Osteoblast (primary cell): ENCODE measurements at regions not wholly inside any gene's neighbourhood (a gene's known extent, or its start where the extent isn't known, plus 50 kb on each side); places are given as distances from the start of the nearest gene placed in this dataset.
A peak's percentile ranks its signal among the peaks of the same experiment; 100 is the strongest.

Experiments used
- DNase-seq: peaks from one replicate; pipeline ENCODE4 v3.0.0; 2011; ENCODE audit warnings: low spot score, mixed read lengths; ENCODE audit not compliant: insufficient read length; ENCODE audit errors: missing footprints
- H2AFZ ChIP-seq: 2 replicates; pipeline ENCODE4 v1.6.0; 2011; ENCODE audit warnings: mild to moderate bottlenecking, low read length
- H3K27ac ChIP-seq: 2 replicates; pipeline ENCODE4 v1.5.1; 2011; ENCODE audit warnings: mild to moderate bottlenecking, low read depth, low read length, moderate library complexity
- H3K27me3 ChIP-seq: 2 replicates; pipeline ENCODE4 v1.6.0; 2012; ENCODE audit warnings: mild to moderate bottlenecking, control low read depth, inconsistent platforms, low read length, moderate library complexity; ENCODE audit not compliant: insufficient read depth
- H3K36me3 ChIP-seq: 2 replicates; pipeline ENCODE4 v1.5.1; 2011; ENCODE audit warnings: mild to moderate bottlenecking, low read length, control low read depth, moderate library complexity; ENCODE audit not compliant: insufficient read depth
- H3K4me1 ChIP-seq: 2 replicates; pipeline ENCODE4 v1.5.1; 2011; ENCODE audit warnings: mild to moderate bottlenecking, low read length, control low read depth, moderate library complexity; ENCODE audit not compliant: insufficient read depth
- H3K4me2 ChIP-seq: 2 replicates; pipeline ENCODE4 v1.6.0; 2011; ENCODE audit warnings: mild to moderate bottlenecking, low read length; ENCODE audit not compliant: insufficient read depth
- H3K4me3 ChIP-seq: fragments of 200-600 bp; sonication (generic); 3 replicates; pipeline ENCODE4 v1.5.1; 2012; ENCODE audit warnings: mild to moderate bottlenecking, low read length, inconsistent platforms; ENCODE audit not compliant: insufficient read depth
- H3K79me2 ChIP-seq: 2 replicates; pipeline ENCODE4 v1.6.0; 2012; ENCODE audit warnings: mild to moderate bottlenecking, low read length, control low read depth, inconsistent platforms; ENCODE audit not compliant: insufficient read depth
- H3K9me3 ChIP-seq: 2 replicates; pipeline ENCODE4 v1.5.1; 2011; ENCODE audit warnings: low read depth, low read length, control low read depth
- H4K20me1 ChIP-seq: 2 replicates; pipeline ENCODE4 v1.6.0; 2012; ENCODE audit warnings: mild to moderate bottlenecking, low read length, control low read depth; ENCODE audit not compliant: insufficient read depth
- TF ChIP-seq, protein P1 (sequence below): IDR thresholded peaks from 2 replicates; pipeline ENCODE4 v1.5.1; 2011; ENCODE audit warnings: mild to moderate bottlenecking, low read depth, low read length, moderate library complexity; ENCODE audit errors: extremely low read depth

DNA sequence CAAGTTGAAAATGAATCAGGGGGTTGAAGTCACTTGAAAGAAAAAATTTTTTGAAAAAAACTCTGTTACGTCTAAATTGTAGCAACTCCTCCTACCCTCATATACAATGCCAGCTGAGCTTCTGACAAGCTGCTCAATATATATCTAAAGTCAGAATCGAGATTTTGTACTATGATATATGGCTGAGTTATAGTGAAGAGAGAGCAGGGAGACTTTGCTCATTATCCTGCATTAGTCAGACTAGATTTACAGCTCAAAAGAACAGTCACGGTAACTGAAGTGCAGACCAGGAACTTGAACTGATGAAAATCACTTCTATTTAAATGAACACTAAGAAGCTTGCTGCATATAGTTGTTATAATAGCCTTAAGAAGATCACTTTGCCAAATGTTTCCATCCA, 153.1 kb downstream of the LACC1 start:
- H3K36me3 ChIP-seq: no peaks in the 10 kb centered on the region
- H3K4me3 ChIP-seq: no peak overlapping the region
- H3K4me2 ChIP-seq: no peak overlapping the region
- no peak overlapping the region for H2AFZ ChIP-seq
- no peaks in the 10 kb centered on the region for H4K20me1 ChIP-seq
- no peak overlapping the region for H3K27ac ChIP-seq
- H3K4me1 ChIP-seq: no peaks in the 10 kb centered on the region
- no peaks in the 10 kb centered on the region for H3K9me3 ChIP-seq
- peak; percentile 4 for DNase-seq
- no peaks in the 10 kb centered on the region for H3K79me2 ChIP-seq
- TF ChIP-seq, protein P1, sequence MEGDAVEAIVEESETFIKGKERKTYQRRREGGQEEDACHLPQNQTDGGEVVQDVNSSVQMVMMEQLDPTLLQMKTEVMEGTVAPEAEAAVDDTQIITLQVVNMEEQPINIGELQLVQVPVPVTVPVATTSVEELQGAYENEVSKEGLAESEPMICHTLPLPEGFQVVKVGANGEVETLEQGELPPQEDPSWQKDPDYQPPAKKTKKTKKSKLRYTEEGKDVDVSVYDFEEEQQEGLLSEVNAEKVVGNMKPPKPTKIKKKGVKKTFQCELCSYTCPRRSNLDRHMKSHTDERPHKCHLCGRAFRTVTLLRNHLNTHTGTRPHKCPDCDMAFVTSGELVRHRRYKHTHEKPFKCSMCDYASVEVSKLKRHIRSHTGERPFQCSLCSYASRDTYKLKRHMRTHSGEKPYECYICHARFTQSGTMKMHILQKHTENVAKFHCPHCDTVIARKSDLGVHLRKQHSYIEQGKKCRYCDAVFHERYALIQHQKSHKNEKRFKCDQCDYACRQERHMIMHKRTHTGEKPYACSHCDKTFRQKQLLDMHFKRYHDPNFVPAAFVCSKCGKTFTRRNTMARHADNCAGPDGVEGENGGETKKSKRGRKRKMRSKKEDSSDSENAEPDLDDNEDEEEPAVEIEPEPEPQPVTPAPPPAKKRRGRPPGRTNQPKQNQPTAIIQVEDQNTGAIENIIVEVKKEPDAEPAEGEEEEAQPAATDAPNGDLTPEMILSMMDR: no peak
- H3K27me3 ChIP-seq: peaks cover 16% of the 10 kb centered on the region

DNA sequence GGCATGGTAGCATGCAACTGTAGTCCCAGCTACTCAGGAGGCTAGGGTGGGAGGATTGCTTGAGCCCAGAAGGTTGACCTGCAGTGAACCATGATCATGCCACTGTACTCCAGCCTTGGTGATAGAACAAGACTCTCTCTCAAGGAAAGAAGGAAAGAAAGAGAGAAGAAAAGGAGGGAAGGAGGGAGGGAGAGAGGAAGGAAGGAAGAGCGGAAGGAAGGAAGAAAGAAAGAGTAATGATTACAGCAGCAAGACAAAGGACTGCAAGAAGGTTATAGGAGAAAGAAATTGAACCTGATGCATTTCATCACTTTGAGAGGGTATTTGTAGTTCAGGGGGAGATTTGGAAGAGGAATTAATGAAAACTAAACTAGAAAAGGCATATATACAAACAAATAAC, 155.7 kb downstream of the LACC1 start:
- DNase-seq: no peak
- Histone ChIP-seq H2AFZ (no peak overlapping the region), H3K27me3 (peaks cover 11% of the 10 kb centered on the region), H3K9me3 (no peaks in the 10 kb centered on the region), H4K20me1 (no peaks in the 10 kb centered on the region), H3K27ac (no peak overlapping the region), H3K79me2 (no peaks in the 10 kb centered on the region), H3K4me2 (no peak overlapping the region), H3K36me3 (no peaks in the 10 kb centered on the region), H3K4me1 (no peaks in the 10 kb centered on the region), H3K4me3 (no peak overlapping the region)
- TF ChIP-seq, protein P1: no peak

DNA sequence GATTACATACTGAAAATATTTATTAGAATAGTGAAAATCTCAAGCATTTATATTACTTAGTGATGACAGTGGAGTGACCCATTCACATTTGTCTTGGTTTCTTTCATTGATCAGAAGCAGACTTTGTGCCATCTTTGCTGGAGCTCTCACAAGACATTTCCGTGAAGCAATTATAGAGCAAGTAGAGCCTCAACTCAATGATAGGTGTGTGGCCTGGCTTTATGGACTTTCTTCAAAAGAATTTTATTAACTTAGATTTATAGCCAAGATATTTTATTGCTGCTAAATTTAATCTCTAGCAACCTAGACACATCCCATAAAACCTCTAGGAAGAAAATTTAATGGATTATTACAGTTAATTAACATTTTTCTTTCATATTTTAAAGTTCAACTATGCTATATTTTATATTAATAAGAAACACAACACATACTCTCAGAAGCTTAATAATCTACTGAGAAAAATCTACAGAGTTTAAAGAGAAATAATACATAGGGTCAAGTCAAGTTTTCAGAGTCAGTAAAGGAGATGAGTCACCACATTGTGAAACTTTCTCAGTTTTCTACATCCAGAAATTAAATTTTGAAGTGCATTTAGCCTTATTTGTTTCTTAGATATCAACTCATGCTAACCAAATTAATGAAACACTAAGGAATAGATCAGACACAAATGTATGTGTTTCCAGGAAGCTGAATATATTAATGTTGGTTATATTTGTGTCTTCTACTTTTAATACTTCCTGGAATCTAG, 160.5 kb downstream of the LACC1 start:
- no peak overlapping the region for H2AFZ ChIP-seq
- no peak overlapping the region for H3K4me2 ChIP-seq

DNA sequence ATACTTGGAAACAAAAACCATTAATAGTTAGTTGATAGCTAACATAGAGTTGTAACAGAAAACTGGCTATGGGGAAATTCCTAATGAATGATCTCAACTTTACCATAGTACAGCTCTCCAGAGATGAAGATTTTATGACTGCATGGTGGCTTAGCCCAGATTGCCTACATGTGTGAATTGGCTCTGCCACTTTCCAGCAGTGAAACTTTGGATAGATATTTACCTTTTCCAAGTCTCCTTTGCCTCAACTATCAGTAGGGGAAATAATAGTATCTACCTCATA, 161.1 kb downstream of the LACC1 start:
- TF ChIP-seq, protein P1: no peak
- Histone ChIP-seq H3K27ac (no peak overlapping the region), H2AFZ (no peak overlapping the region), H4K20me1 (no peaks in the 10 kb centered on the region), H3K79me2 (no peaks in the 10 kb centered on the region), H3K4me1 (peaks cover 4% of the 10 kb centered on the region), H3K27me3 (peaks cover 8% of the 10 kb centered on the region), H3K36me3 (no peaks in the 10 kb centered on the region), H3K9me3 (no peaks in the 10 kb centered on the region), H3K4me3 (no peak overlapping the region), H3K4me2 (no peak overlapping the region)
- DNase-seq: peak; percentile 15

More for the DNA sequence above, 160.5 kb downstream of the LACC1 start:
- H4K20me1 ChIP-seq: no peaks in the 10 kb centered on the region
- H3K4me3 ChIP-seq: no peak overlapping the region
- H3K79me2 ChIP-seq: no peaks in the 10 kb centered on the region
- no peaks in the 10 kb centered on the region for H3K9me3 ChIP-seq
- H3K4me1 ChIP-seq: peaks cover 4% of the 10 kb centered on the region
- peaks cover 3% of the 10 kb centered on the region for H3K27me3 ChIP-seq
- H3K36me3 ChIP-seq: no peaks in the 10 kb centered on the region
- DNase-seq: no peak
- no peak overlapping the region for H3K27ac ChIP-seq
- TF ChIP-seq, protein P1: no peak
